GM12878 (cell line): ENCODE measurements at regions not wholly inside any gene's neighbourhood (a gene's known extent, or its start where the extent isn't known, plus 50 kb on each side); places are given as distances from the start of the nearest gene placed in this dataset.

Source experiments
- ATAC-seq: fragments of 200-7000 bp; cut with Tn5 transposase; 3 replicates; pipeline ENCODE4 v1.9.1; 2020; ENCODE audit warnings: mild to moderate bottlenecking, moderate library complexity
- BruUV-seq: library from RNA; stranded (reverse); fragments of 400-500 nt; replicated peaks from 2 replicates; lab custom pipeline; 2021; lab: Mats Ljungman, UMichigan
- CTCF ChIA-PET: fragments of 300-600 bp; sonication (Branson Sonifier 250); formaldehyde crosslinking; extraction: SDS; loops from one replicate; lab custom pipeline; 2021; ENCODE audit warnings: inconsistent platforms; lab: Yijun Ruan, JAX
- POLR2A ChIA-PET: fragments of 350-600 bp; formaldehyde crosslinking; extraction: SDS; loops from one replicate; lab custom pipeline; 2021; ENCODE audit warnings: inconsistent platforms; lab: Charles Lee
- RAD21 ChIA-PET: fragments of 300-600 bp; sonication (Branson Sonifier 250); formaldehyde crosslinking; loops from one replicate; lab custom pipeline; 2023; ENCODE audit warnings: antibody characterized with exemption; ENCODE audit not compliant: unreplicated experiment; lab: Charles Lee
- SMC1A ChIA-PET: fragments of 300-600 bp; sonication (Branson Sonifier 250); formaldehyde crosslinking; loops from one replicate; lab custom pipeline; 2023; ENCODE audit not compliant: unreplicated experiment, uncharacterized antibody; lab: Charles Lee
- DNase-seq: peaks from one replicate; pipeline ENCODE4 v3.0.0-alpha.2; 2011; ENCODE audit warnings: low read depth, low spot score
- FAIRE-seq: peaks from 3 replicates; lab custom pipeline; 2011; peaks lifted over from hg19 to GRCh38; lab: Jason Lieb, UNC
- H2AFZ ChIP-seq: 2 replicates; pipeline ENCODE4 v1.6.0; 2011; ENCODE audit warnings: low read depth, low read length, control low read depth; ENCODE audit not compliant: control insufficient read depth
- H3K27ac ChIP-seq: 2 replicates; pipeline ENCODE4 v1.5.1; 2011; ENCODE audit warnings: control low read depth; ENCODE audit not compliant: control insufficient read depth, insufficient read depth
- H3K27me3 ChIP-seq, 2 experiments: replicated peaks in 1 of 2; 2 replicates each; pipeline versions ENCODE4 v1.6.0 to v1.6.1; 2011; ENCODE audit warnings: low read length in 1 of 2; ENCODE audit not compliant: control insufficient read depth in 2 of 2, insufficient read depth in 2 of 2
- H3K36me3 ChIP-seq, 2 experiments: 2 replicates each; pipeline ENCODE4 v1.5.1; 2011; ENCODE audit warnings: low read length in 1 of 2; ENCODE audit not compliant: control insufficient read depth in 2 of 2, insufficient read depth in 2 of 2
- H3K4me1 ChIP-seq: 2 replicates; pipeline ENCODE4 v1.6.1; 2011; ENCODE audit warnings: mild to moderate bottlenecking, low read length, moderate library complexity, mixed read lengths; ENCODE audit not compliant: control insufficient read depth, insufficient read depth
- H3K4me2 ChIP-seq: 2 replicates; pipeline ENCODE4 v1.6.0; 2011; ENCODE audit warnings: control low read depth; ENCODE audit not compliant: control insufficient read depth, insufficient read depth
- H3K4me3 ChIP-seq: fragments of 200-600 bp; sonication (generic); 2 replicates; pipeline ENCODE4 v1.5.1; 2016
- H3K79me2 ChIP-seq: 2 replicates; pipeline ENCODE4 v1.6.0; 2011; ENCODE audit warnings: low read length; ENCODE audit not compliant: control insufficient read depth, insufficient read depth
- H3K9ac ChIP-seq: 2 replicates; pipeline ENCODE4 v1.8.0; 2011; ENCODE audit warnings: low read length, control low read depth, mixed read lengths; ENCODE audit not compliant: control insufficient read depth, insufficient read depth
- H3K9me3 ChIP-seq: replicated peaks from 3 replicates; pipeline ENCODE4 v1.5.1; 2011; ENCODE audit warnings: mild to moderate bottlenecking, low read length; ENCODE audit not compliant: control insufficient read depth, insufficient read depth
- H4K20me1 ChIP-seq: 2 replicates; pipeline ENCODE4 v1.6.0; 2011; ENCODE audit not compliant: control insufficient read depth, insufficient read depth
- CHD4 ChIP-seq: fragments of 200-600 bp; sonication (generic); IDR thresholded peaks from 2 replicates; pipeline ENCODE4 v1.6.1; 2016; ENCODE audit warnings: mild to moderate bottlenecking
- E2F4 ChIP-seq: IDR thresholded peaks from 2 replicates; pipeline ENCODE4 v1.6.1; 2012; ENCODE audit warnings: low read depth, low read length, improper control_type of control experiment
- EP300 ChIP-seq, 2 experiments: fragments of 150-350 bp in 1 of 2; IDR thresholded peaks; 2 replicates each; pipeline ENCODE4 v1.6.1; 2011 to 2012; ENCODE audit warnings: low read depth in 2 of 2, low read length in 2 of 2, borderline replicate concordance in 1 of 2, improper control_type of control experiment in 1 of 2, inconsistent platforms in 1 of 2; ENCODE audit not compliant: control insufficient read depth in 1 of 2
- GATAD2B ChIP-seq: fragments of 450-650 bp; conservative IDR thresholded peaks from 2 replicates; pipeline ENCODE4 v1.6.1; 2017; ENCODE audit warnings: low read depth, mild to moderate bottlenecking, moderate library complexity
- NFIC ChIP-seq: IDR thresholded peaks from 2 replicates; pipeline ENCODE4 v1.6.1; 2012; ENCODE audit warnings: low read depth, mild to moderate bottlenecking, inconsistent platforms, low read length, moderate library complexity
- NFYB ChIP-seq: IDR thresholded peaks from 2 replicates; pipeline ENCODE4 v1.6.1; 2011; ENCODE audit warnings: low read depth, mild to moderate bottlenecking, low read length, improper control_type of control experiment, moderate library complexity; ENCODE audit not compliant: insufficient read depth
- NR2C1 ChIP-seq: fragments of 450-650 bp; IDR thresholded peaks from 2 replicates; pipeline ENCODE4 v1.6.1; 2017; ENCODE audit warnings: antibody characterized with exemption, mild to moderate bottlenecking, moderate library complexity
- PBX3 ChIP-seq: IDR thresholded peaks from 2 replicates; pipeline ENCODE4 v1.6.1; 2011; ENCODE audit warnings: mild to moderate bottlenecking, low read depth, low read length, moderate library complexity; ENCODE audit not compliant: insufficient replicate concordance
- POLR2AphosphoS5 ChIP-seq: IDR thresholded peaks from 2 replicates; pipeline ENCODE4 v1.6.1; 2011; ENCODE audit warnings: mild to moderate bottlenecking, low read length, inconsistent platforms
- SMAD5 ChIP-seq: IDR thresholded peaks from 2 replicates; pipeline ENCODE4 v1.6.1; 2016; ENCODE audit warnings: antibody characterized with exemption, low read depth
- SMC3 ChIP-seq: IDR thresholded peaks from 2 replicates; pipeline ENCODE4 v1.6.1; 2011; ENCODE audit warnings: low read length, improper control_type of control experiment, borderline replicate concordance
- SREBF2 ChIP-seq: IDR thresholded peaks from 2 replicates; pipeline ENCODE4 v1.6.1; 2012; ENCODE audit warnings: mild to moderate bottlenecking, low read length
- TCF7 ChIP-seq: IDR thresholded peaks from 2 replicates; pipeline ENCODE4 v1.6.1; 2014; ENCODE audit warnings: antibody characterized with exemption, borderline replicate concordance
- WRNIP1 ChIP-seq: IDR thresholded peaks from 2 replicates; pipeline ENCODE4 v1.6.1; 2011; ENCODE audit warnings: low read depth, low read length, improper control_type of control experiment, borderline replicate concordance
- YBX1 ChIP-seq: fragments of 450-650 bp; IDR thresholded peaks from 2 replicates; pipeline ENCODE4 v1.6.1; 2016; ENCODE audit warnings: antibody characterized with exemption
- ZBTB11 ChIP-seq: fragments of 450-650 bp; formaldehyde crosslinking; IDR thresholded peaks from 2 replicates; pipeline ENCODE4 v1.5.0; 2022; ENCODE audit warnings: mild to moderate bottlenecking, missing genetic modification characterization
- ZBTB33 ChIP-seq: fragments of 450-650 bp; IDR thresholded peaks from 2 replicates; pipeline ENCODE4 v1.6.1; 2017; ENCODE audit warnings: mild to moderate bottlenecking
- ZNF274 ChIP-seq: IDR thresholded peaks from one replicate; pipeline ENCODE4 v1.8.0; 2011; ENCODE audit not compliant: insufficient read length, insufficient read depth
- WGBS: methylation state at CpG from one replicate; pipeline ENCODE4 v1.1.6; 2016; ENCODE audit warnings: low lambda C conversion rate; ENCODE audit not compliant: insufficient replicate concordance, insufficient coverage; ENCODE audit errors: missing lambda C conversion rate; 5-methylcytosine and 5-hydroxymethylcytosine counted together
- in situ Hi-C: fragments of 300-500 bp; cut with MboI; formaldehyde crosslinking; loops from 9 replicates; pipeline ENCODE4 v1.14.3; 2018; ENCODE audit warnings: mixed read lengths
- intact Hi-C: fragments of 100-400 bp; cut with micrococcal nuclease; formaldehyde crosslinking; loops from one replicate; pipeline ENCODE4 v1.14.2; 2022; ENCODE audit not compliant: unreplicated experiment

GRCh38 chr22:34763496-34763895 lies 302.5 kb upstream of the ISX start (continued):
- TF ChIP-seq WRNIP1 (no peak), CHD4 (no peak), NR2C1 (no peak), ZBTB11 (CRISPR knock-in tag) (no peak), EP300 (IDR thresholded peaks at IDR 0.05; ENCODE audit: borderline replicate concordance in 1 of 2, control insufficient read depth in 1 of 2, low read depth in 2 of 2, low read length in 2 of 2) (no peak), YBX1 (no peak), ZNF274 (no peak), GATAD2B (no peak)

GRCh38 chr22:34765115-34765514 lies 300.8 kb upstream of the ISX start:
- Histone ChIP-seq H3K27ac (no peak overlapping the region), H3K27me3 (peaks cover 0 to 2% of the 10 kb centered on the region in 2 experiments; a peak in 1 of 4 replicates), H3K4me2 (no peak overlapping the region), H3K79me2 (no peaks in the 10 kb centered on the region), H3K4me3 (no peak overlapping the region), H4K20me1 (no peaks in the 10 kb centered on the region), H2AFZ (no peak overlapping the region), H3K9ac (no peak overlapping the region), H3K36me3 (no peaks in the 10 kb centered on the region), H3K4me1 (no peaks in the 10 kb centered on the region), H3K9me3 (no peaks in the 10 kb centered on the region)
- SMC1A ChIA-PET = no interaction called here
- no TSS peak for BruUV-seq
- WGBS = 0% methylated on average over 2 of the region's 2 CpGs
- CTCF ChIA-PET = no interaction called here
- in situ Hi-C loops = no loop called here
- POLR2A ChIA-PET = no interaction called here
- DNase-seq (no peak), FAIRE-seq (no peak), ATAC-seq (no peak)
- RAD21 ChIA-PET = no interaction called here
- intact Hi-C loops = no loop called here
- no peak for TF ChIP-seq TCF7
- TF ChIP-seq NFIC = no peak
- no peak for TF ChIP-seq POLR2AphosphoS5
- TF ChIP-seq E2F4 = no peak
- no peak for TF ChIP-seq WRNIP1
- TF ChIP-seq PBX3 = no peak
- no peak for TF ChIP-seq NFYB
- no peak for TF ChIP-seq SMC3
- no peak for TF ChIP-seq SREBF2
- no peak for TF ChIP-seq ZBTB33
- TF ChIP-seq SMAD5 = no peak
